Mesendoderm (in vitro differentiated cells): ENCODE measurements at regions not wholly inside any gene's neighbourhood (a gene's known extent, or its start where the extent isn't known, plus 50 kb on each side); places are given as distances from the start of the nearest gene placed in this dataset.

ENCODE experiments used
- DNase-seq: peaks from one replicate; pipeline ENCODE4 v3.0.0; 2013
- H2AK5ac ChIP-seq: 2 replicates; pipeline ENCODE4 v1.6.1; 2013; ENCODE audit warnings: low read length, inconsistent platforms
- H2BK120ac ChIP-seq: 2 replicates; pipeline ENCODE4 v1.6.1; 2013; ENCODE audit warnings: low read depth, mild to moderate bottlenecking, low read length, moderate library complexity, mixed read lengths
- H2BK15ac ChIP-seq: replicated peaks from 2 replicates; pipeline ENCODE4 v1.6.1; 2013; ENCODE audit warnings: low read depth, mild to moderate bottlenecking, moderate library complexity
- H2BK5ac ChIP-seq: 2 replicates; pipeline ENCODE4 v1.6.1; 2013; ENCODE audit warnings: low read length, inconsistent platforms
- H3K18ac ChIP-seq: 2 replicates; pipeline ENCODE4 v1.6.1; 2013; ENCODE audit warnings: mild to moderate bottlenecking, low read length, mixed read lengths
- H3K23ac ChIP-seq: one replicate; pipeline ENCODE4 v1.6.1; 2013; ENCODE audit warnings: low read length
- H3K27ac ChIP-seq: 2 replicates; pipeline ENCODE4 v1.5.1; 2013; ENCODE audit warnings: low read depth, mild to moderate bottlenecking, inconsistent platforms, low read length, moderate library complexity
- H3K27me3 ChIP-seq: 2 replicates; pipeline ENCODE4 v1.6.1; 2013; ENCODE audit warnings: low read length, control low read depth, mild to moderate bottlenecking, inconsistent platforms; ENCODE audit not compliant: insufficient read depth, poor library complexity
- H3K36me3 ChIP-seq: 2 replicates; pipeline ENCODE4 v1.6.1; 2013; ENCODE audit warnings: low read length, inconsistent platforms; ENCODE audit not compliant: control insufficient read depth, insufficient read depth
- H3K4ac ChIP-seq: one replicate; pipeline ENCODE4 v1.6.1; 2013; ENCODE audit warnings: low read depth, mild to moderate bottlenecking, low read length, moderate library complexity
- H3K4me1 ChIP-seq: 2 replicates; pipeline ENCODE4 v1.6.1; 2013; ENCODE audit warnings: low read depth, low read length, inconsistent platforms; ENCODE audit not compliant: control insufficient read depth
- H3K4me2 ChIP-seq: 2 replicates; pipeline ENCODE4 v1.6.1; 2013; ENCODE audit warnings: low read length
- H3K4me3 ChIP-seq: 2 replicates; pipeline ENCODE4 v1.5.1; 2013; ENCODE audit warnings: mild to moderate bottlenecking, low read length
- H3K56ac ChIP-seq: one replicate; pipeline ENCODE4 v1.6.1; 2013; ENCODE audit warnings: low read length
- H3K79me1 ChIP-seq: 2 replicates; pipeline ENCODE4 v1.6.1; 2013; ENCODE audit warnings: low read length, inconsistent platforms
- H3K79me2 ChIP-seq: 2 replicates; pipeline ENCODE4 v1.6.1; 2013; ENCODE audit warnings: mild to moderate bottlenecking, low read length; ENCODE audit not compliant: control insufficient read depth, insufficient read depth
- H3K9ac ChIP-seq: 2 replicates; pipeline ENCODE4 v1.6.1; 2013; ENCODE audit warnings: low read length, inconsistent platforms
- H4K5ac ChIP-seq: one replicate; pipeline ENCODE4 v1.6.1; 2013; ENCODE audit warnings: low read length
- H4K8ac ChIP-seq: one replicate; pipeline ENCODE4 v1.6.1; 2013; ENCODE audit warnings: low read depth, mild to moderate bottlenecking, control low read depth, low read length, moderate library complexity
- WGBS: extraction: QIAGEN DNeasy Blood & Tissue Kit; methylation state at CpG from one replicate; pipeline ENCODE4 v1.1.7; 2013; ENCODE audit warnings: low lambda C conversion rate, missing lambda C conversion rate; ENCODE audit not compliant: insufficient coverage; ENCODE audit errors: extremely low coverage; 5-methylcytosine and 5-hydroxymethylcytosine counted together

DNA sequence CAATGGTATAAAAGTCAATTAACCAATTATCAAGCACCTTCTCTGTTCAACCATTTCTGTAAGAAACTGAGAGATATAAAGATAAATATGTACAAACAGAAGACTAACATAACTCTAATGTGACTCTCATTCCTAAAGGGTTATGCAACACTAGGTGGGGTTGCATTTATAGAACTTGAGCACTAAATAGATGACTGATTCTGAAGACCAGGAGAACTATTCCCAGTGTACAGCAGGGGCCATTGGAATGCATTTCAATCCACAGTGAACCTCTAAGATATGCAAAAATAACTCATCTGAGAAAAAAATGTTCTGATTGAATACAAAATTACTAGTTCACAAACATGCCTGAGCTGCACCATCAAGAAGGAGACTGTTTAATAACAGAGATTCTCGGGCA lies 341.2 kb upstream of the STEAP1 start:
- Histone ChIP-seq H3K23ac (no peak overlapping the region), H3K4ac (no peak overlapping the region), H3K56ac (no peak overlapping the region), H3K4me1 (no peaks in the 10 kb centered on the region), H4K8ac (no peak overlapping the region), H3K27ac (no peak overlapping the region), H3K79me2 (no peaks in the 10 kb centered on the region), H3K36me3 (no peaks in the 10 kb centered on the region), H3K18ac (no peak overlapping the region), H2BK5ac (no peak overlapping the region), H2BK15ac (no peak overlapping the region), H2BK120ac (no peak overlapping the region), H3K9ac (no peak overlapping the region), H4K5ac (no peak overlapping the region), H3K4me3 (no peak overlapping the region), H2AK5ac (no peak overlapping the region), H3K4me2 (no peak overlapping the region), H3K79me1 (no peaks in the 10 kb centered on the region), H3K27me3 (no peaks in the 10 kb centered on the region)
- no CpG with 5 or more reads among the region's 1 CpG for WGBS
- DNase-seq, result no peak

DNA sequence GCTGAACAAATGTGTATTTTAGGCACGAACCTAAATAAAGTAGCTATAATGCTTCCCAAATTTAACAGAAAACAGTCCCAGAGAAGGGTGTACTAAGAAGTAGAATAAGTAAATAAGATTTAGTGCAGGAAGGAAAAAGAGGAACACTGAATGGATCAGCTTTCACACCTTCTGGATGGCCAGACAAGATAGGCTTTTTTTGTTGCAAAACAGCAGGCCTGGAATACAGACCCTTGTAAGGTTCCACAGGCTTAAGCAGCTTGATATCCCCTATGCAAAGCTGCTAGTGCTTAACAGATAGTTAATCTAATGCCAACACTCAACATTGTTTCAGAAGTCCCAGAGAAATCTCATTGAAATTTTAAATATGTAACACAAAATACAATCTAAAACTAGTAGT lies 328.1 kb upstream of the STEAP1 start:
- Histone ChIP-seq H3K79me2 (no peaks in the 10 kb centered on the region), H2AK5ac (no peak overlapping the region), H2BK15ac (no peak overlapping the region), H3K4me3 (no peak overlapping the region), H3K27ac (no peak overlapping the region), H3K18ac (no peak overlapping the region), H3K23ac (no peak overlapping the region), H3K36me3 (no peaks in the 10 kb centered on the region), H4K8ac (no peak overlapping the region), H3K56ac (no peak overlapping the region), H2BK120ac (no peak overlapping the region), H3K4me1 (no peaks in the 10 kb centered on the region), H2BK5ac (no peak overlapping the region), H3K79me1 (no peaks in the 10 kb centered on the region), H4K5ac (no peak overlapping the region), H3K4me2 (no peak overlapping the region), H3K4ac (no peak overlapping the region), H3K27me3 (no peaks in the 10 kb centered on the region), H3K9ac (no peak overlapping the region)
- peak; percentile 36 for DNase-seq
- no CpG with 5 or more reads among the region's 1 CpG for WGBS

DNA sequence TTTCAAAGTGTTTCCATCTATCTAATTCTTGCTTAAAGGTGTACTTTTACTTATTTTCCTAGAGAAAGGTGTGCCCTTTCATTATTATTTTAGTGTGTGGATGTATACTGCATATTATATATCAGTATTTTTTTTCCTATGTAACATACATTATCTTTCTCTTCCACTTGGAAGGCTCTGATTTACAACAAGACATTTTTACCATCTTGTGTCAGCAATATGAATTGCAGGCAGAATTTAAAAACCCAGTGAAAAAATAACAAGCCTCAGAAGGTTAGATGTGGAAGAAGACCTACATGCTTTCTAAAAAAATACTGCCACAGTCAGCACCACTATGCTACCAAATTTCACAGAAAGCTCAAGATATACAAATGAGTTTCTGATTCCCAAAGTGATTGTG lies 327.7 kb upstream of the STEAP1 start:
- Histone ChIP-seq H3K79me1 (no peaks in the 10 kb centered on the region), H2AK5ac (no peak overlapping the region), H3K23ac (no peak overlapping the region), H2BK120ac (no peak overlapping the region), H3K4me2 (no peak overlapping the region), H3K27me3 (no peaks in the 10 kb centered on the region), H3K18ac (no peak overlapping the region), H3K56ac (no peak overlapping the region), H4K5ac (no peak overlapping the region), H3K4ac (no peak overlapping the region), H3K4me1 (no peaks in the 10 kb centered on the region), H3K9ac (no peak overlapping the region), H3K36me3 (no peaks in the 10 kb centered on the region), H2BK5ac (no peak overlapping the region), H2BK15ac (no peak overlapping the region), H3K27ac (no peak overlapping the region), H3K79me2 (no peaks in the 10 kb centered on the region), H4K8ac (no peak overlapping the region), H3K4me3 (no peak overlapping the region)
- no peak for DNase-seq

DNA sequence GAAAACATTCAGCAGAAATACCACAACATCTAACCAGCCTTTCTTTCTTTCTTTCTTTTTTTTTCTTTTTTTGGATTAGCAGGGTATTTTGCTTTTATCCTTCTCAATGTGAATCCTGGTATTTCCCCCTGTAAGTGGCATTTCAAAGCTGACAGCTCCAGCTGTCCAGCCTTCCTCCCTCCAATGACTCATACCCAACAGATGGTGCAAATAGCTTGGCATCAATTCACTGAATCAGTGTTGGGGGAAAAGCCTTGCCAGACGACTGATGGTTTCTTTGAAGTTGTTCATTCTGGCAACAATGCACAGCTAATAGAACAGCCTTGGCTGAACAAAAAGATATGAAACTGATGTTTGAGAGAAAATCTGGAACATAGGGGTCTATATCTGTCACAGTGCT lies 316.8 kb upstream of the STEAP1 start:
- H3K27me3 ChIP-seq, result no peaks in the 10 kb centered on the region
- no peak overlapping the region for H4K8ac ChIP-seq
- no peak overlapping the region for H3K9ac ChIP-seq
- peak; percentile 26 for DNase-seq
- no peak overlapping the region for H3K23ac ChIP-seq
- no peak overlapping the region for H3K56ac ChIP-seq
- no peaks in the 10 kb centered on the region for H3K4me1 ChIP-seq
- H2BK120ac ChIP-seq, result no peak overlapping the region
- no peak overlapping the region for H2BK5ac ChIP-seq
- H3K4ac ChIP-seq, result no peak overlapping the region
- H4K5ac ChIP-seq, result no peak overlapping the region
- H3K4me2 ChIP-seq, result no peak overlapping the region
- no peaks in the 10 kb centered on the region for H3K79me2 ChIP-seq
- H3K79me1 ChIP-seq, result no peaks in the 10 kb centered on the region
- no peak overlapping the region for H3K18ac ChIP-seq
- no peak overlapping the region for H3K4me3 ChIP-seq
- no CpG with 5 or more reads among the region's 1 CpG for WGBS
- no peak overlapping the region for H3K27ac ChIP-seq
- H2BK15ac ChIP-seq, result no peak overlapping the region
- no peak overlapping the region for H2AK5ac ChIP-seq
- H3K36me3 ChIP-seq, result no peaks in the 10 kb centered on the region

DNA sequence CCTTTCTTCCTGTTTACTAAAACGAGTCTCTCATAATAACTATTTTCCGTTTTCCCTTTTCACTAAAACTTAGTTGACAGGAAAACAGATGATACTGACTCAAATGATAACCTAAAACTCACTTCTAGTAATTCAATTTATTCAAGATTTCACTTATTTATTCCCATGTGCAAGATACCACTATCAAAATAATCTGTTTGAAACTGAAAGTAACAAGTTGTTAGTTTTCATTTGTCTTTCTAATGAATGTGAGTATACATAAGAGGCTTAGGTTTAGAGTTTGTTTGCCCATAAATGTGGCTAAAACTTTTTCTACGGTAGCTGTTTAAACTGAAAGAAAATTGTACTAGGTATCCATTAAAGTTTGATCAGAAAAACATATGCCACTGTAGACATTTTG lies 314.9 kb upstream of the STEAP1 start:
- no peak overlapping the region for H2BK15ac ChIP-seq
- WGBS, result 100% methylated on average over 2 of the region's 3 CpGs
- H3K18ac ChIP-seq, result no peak overlapping the region
- no peak overlapping the region for H4K8ac ChIP-seq
- no peaks in the 10 kb centered on the region for H3K36me3 ChIP-seq
- no peak for DNase-seq
- H3K23ac ChIP-seq, result no peak overlapping the region
- no peaks in the 10 kb centered on the region for H3K79me2 ChIP-seq
- no peak overlapping the region for H2AK5ac ChIP-seq
- H3K27ac ChIP-seq, result no peak overlapping the region
- no peak overlapping the region for H3K56ac ChIP-seq
- H3K4me3 ChIP-seq, result no peak overlapping the region
- no peak overlapping the region for H4K5ac ChIP-seq
- H3K27me3 ChIP-seq, result no peaks in the 10 kb centered on the region
- H3K4ac ChIP-seq, result no peak overlapping the region
- H2BK5ac ChIP-seq, result no peak overlapping the region
- H3K79me1 ChIP-seq, result no peaks in the 10 kb centered on the region
- H2BK120ac ChIP-seq, result no peak overlapping the region
- H3K9ac ChIP-seq, result no peak overlapping the region
- no peak overlapping the region for H3K4me2 ChIP-seq
- no peaks in the 10 kb centered on the region for H3K4me1 ChIP-seq

DNA sequence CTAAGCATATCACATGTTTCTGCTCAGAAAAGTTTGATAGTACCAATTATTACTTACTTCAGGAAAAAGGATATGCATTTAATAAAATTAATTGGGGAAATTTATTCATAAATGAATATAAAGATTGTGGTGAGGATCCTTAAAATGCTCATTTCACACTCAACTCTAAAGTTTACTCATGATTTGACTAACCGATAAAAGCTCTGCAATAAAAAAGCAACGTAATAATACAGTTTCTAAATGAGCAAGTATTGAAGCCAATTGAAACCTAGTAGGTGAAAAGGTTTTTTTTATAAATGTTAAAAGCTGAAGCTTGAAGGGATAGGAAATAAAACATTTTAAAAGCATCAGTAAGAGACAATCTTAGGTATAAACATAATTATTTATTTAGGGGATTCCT lies 308.3 kb upstream of the STEAP1 start:
- Histone ChIP-seq H4K8ac (no peak overlapping the region), H3K79me2 (no peaks in the 10 kb centered on the region), H3K18ac (no peak overlapping the region), H3K36me3 (no peaks in the 10 kb centered on the region), H3K23ac (no peak overlapping the region), H3K4me1 (no peaks in the 10 kb centered on the region), H2BK15ac (no peak overlapping the region), H3K27me3 (no peaks in the 10 kb centered on the region), H2AK5ac (no peak overlapping the region), H3K56ac (no peak overlapping the region), H2BK5ac (no peak overlapping the region), H3K27ac (no peak overlapping the region), H4K5ac (no peak overlapping the region), H3K4me2 (no peak overlapping the region), H3K4ac (no peak overlapping the region), H3K79me1 (no peaks in the 10 kb centered on the region), H3K9ac (no peak overlapping the region), H2BK120ac (no peak overlapping the region), H3K4me3 (no peak overlapping the region)
- no peak for DNase-seq
- WGBS, result no CpG with 5 or more reads among the region's 2 CpGs
